ENCODE measurements at regions not wholly inside any gene's neighbourhood (a gene's known extent, or its start where the extent isn't known, plus 50 kb on each side); places are given as distances from the start of the nearest gene placed in this dataset.
"Not testable (repeated sequence)": the region's sequence is repeated elsewhere in the genome, so short reads cannot be mapped to it uniquely, and the experiment has no call there.

GRCh38 chr9:31236344-31236743, 1148.1 kb upstream of the ACO1 start:
- DNase-seq (ENCODE audit: low spot score), result no peak

DNA sequence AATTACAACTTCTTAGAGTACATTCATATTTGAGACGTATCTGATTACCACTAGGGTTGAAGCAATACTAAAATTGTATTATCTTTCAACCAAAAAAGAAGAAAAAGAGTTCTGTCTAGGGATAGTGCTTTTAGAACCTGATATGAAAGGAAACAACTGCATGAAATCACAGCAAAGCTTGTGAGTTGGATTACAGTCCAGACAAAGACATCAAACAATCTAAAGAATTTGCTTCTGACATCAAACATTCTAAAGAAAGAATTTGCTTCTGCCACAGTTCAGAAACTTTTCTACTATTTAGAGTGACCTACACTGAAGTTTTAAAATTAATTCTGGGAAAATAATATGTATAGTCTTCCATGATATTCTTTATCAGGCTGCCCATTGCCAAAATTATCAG, 1141.1 kb upstream of the ACO1 start:
- no peak for DNase-seq (ENCODE audit: low spot score)

DNA sequence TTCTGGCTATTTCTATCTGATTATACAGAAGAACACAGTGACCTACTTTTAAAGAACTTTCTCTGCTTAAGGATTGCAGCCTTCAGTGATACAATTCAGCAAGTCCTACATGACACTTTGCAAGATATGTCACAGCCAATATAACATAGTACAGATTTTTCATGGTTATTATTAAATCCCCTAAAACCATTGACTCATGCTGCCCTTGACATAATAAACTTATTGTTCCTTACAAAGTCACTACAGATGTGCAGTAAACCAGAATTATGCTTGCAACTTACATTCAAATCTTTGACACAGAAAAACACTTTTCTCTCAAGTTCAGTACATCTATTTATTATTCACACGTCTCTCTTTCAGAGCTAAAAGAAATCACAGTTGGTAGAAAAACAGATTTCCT, 1136.3 kb upstream of the ACO1 start:
- no peak for DNase-seq (ENCODE audit: low spot score)

DNA sequence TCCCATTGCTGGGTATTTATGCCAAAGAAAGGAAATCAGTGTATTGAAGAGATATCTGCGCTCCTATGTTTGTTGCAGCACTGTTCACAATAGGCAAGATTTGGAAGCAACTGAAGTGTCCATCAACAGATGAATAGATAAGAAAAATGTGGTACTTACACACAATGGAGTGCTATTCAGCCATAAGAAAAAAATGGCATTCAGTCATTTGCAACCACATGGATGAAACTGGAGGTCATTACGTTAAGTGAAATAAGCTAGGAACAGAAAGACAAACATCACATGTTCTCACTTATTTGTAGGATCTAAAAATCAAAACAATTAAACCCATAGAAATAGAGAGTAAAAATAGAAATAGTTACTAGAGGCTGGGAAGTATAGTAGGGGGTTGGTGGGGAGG, 1133.1 kb upstream of the ACO1 start:
- no peak for DNase-seq (ENCODE audit: low spot score)

- no peak for DNase-seq (ENCODE audit: low spot score)
Observed at GRCh38 chr9:31253800-31254762, 1130.4 kb upstream of the ACO1 start.

- no peak for DNase-seq (ENCODE audit: low spot score)
Observed at GRCh38 chr9:31255211-31255610, 1129.2 kb upstream of the ACO1 start.

DNA sequence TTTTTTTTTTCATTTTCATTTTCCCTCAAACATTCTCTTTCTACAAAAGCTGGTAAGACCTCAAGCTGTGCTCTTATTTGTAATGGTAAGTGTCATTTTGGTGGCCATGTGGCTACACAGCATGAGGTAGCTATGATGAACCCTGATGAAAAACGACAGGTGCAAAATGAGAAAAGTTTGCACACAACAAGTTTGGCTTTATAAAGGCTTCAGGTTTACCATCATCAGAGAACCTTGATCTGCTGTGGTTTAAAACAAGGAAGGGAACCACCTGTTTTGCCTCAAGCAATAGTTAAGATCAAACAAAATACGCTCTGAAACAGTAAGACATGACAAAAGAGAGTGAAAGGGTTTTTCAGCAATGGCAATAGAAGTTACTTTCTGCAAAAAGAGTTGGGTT, 1124.6 kb upstream of the ACO1 start:
- DNase-seq (ENCODE audit: low spot score), result no peak

- no peak for DNase-seq (ENCODE audit: low spot score)
Observed at GRCh38 chr9:31272456-31273295, 1111.8 kb upstream of the ACO1 start.

- no peak for DNase-seq (ENCODE audit: low spot score)
Observed at GRCh38 chr9:31275419-31275818, 1109.0 kb upstream of the ACO1 start.

DNA sequence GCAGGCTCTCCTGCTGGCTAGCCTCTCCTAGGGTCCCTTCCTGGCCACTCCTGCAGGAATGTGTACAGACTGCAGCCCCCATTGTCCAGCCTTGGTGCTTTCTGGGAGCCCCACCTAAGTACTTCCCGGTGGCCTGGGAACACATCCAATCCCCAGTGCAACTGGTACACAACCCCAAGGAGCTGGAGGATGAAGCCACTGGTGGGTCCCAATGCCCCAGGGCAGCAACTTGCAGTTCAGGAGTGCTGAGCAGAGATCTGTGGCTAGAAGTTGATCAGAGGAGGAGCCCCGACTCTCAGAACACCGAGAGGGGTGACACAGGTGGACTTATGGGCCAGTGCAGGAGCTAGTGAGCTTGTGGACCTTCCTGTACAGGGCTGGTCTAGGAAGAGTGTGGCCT, 1093.7 kb upstream of the ACO1 start:
- no peak for DNase-seq (ENCODE audit: low spot score)

DNA sequence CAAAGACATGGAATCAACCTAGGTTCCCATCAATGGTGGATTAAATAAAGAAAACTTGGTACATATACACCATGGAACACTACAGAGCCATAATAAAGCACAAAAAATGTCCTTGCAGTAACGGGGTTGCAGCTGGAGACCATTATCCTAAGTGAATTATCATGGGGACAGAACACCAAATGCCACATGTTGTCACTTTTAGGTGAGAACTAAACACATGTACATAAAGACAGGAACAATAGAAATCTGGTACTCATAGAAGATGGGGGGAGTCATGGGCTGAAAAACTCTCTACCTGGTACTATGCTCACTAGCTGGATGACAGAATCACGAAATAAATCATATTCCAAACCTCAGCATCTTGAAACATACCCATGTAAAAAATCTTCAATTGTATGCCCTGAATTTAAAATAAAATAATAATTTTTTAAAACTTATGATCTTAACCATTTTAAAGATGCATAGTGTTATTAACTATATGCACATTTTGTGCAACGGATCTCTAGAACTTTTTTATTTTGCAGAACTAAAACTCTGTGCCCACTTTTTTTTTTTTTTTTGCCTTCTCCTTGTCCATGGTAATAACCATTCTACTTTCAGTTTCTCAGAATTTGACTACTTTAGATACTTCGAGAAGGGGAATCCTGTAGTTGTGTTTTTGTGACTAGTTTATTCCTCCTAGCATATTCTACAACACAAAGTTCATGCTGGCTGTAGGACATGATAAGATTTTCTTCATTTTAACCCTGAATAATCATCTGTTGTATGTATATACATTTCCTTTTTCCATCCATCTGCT, 1081.6 kb upstream of the ACO1 start:
- DNase-seq (ENCODE audit: low spot score), result no peak

DNA sequence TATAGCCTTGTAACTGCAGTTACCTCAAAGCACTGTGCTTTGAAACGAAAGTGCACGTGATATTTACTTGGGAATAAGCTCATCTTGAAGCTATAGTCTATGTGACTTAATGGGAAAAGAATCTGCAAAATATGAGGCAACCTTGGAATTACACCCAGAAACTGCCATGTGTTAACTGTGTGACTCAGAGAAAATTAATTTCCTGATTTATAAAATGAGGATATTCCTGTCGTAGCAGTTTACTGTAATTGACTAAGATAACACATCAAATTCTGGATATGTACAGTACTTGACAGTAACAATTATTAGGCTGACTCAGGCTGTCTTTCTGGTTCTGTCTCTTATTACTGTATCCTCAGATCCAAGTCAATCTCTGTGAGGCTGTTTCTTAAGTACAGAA, 1079.9 kb upstream of the ACO1 start:
- no peak for DNase-seq (ENCODE audit: low spot score)

- DNase-seq (ENCODE audit: low spot score), result no peak
Observed at GRCh38 chr9:31314241-31314640, 1070.2 kb upstream of the ACO1 start.

GRCh38 chr9:31320494-31320893, 1063.9 kb upstream of the ACO1 start:
- DNase-seq (ENCODE audit: low spot score), result no peak

DNA sequence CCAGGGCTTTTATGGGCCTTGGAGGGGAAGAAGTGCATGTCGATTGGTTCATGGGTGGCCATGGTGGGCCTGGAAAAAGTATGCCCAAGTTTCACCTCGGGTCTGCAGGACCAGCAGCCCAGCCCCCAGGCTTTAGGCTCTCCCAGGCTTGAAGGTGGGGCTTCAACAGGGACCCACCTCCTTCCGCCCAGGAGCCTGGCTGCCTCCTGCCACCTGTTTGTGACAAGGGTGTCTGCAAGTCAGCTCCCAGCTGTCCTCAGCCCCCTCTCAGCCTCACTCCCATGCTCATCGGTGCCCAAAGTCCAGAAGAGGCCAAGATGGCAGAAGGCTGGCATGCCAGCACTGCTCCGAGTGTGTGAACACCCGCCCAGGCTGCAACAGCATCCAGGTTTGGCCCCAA, 1063.2 kb upstream of the ACO1 start:
- no peak for DNase-seq (ENCODE audit: low spot score)

DNA sequence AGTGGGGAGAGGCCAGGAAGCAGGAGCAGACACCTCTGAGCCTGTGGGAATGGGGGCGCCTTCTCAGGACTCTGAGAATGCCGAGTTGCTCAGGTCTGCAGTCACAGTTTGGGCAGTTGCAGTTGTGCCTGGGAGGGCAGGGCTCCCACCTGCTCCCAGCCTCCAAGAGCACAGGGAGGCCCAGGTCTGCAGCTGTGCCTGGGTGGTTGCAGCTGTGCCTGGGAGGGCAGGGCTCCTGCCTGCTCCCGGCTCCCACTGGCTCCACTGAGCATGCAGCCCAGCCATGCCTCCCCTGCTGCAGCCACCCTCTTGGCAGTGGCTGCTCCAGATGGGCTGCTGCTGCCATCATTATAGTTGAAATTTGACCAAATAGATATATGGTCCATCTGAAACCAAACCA, 1062.8 kb upstream of the ACO1 start:
- DNase-seq (ENCODE audit: low spot score), result no peak

GRCh38 chr9:31323726-31324444, 1060.6 kb upstream of the ACO1 start:
- no peak for DNase-seq (ENCODE audit: low spot score)

DNA sequence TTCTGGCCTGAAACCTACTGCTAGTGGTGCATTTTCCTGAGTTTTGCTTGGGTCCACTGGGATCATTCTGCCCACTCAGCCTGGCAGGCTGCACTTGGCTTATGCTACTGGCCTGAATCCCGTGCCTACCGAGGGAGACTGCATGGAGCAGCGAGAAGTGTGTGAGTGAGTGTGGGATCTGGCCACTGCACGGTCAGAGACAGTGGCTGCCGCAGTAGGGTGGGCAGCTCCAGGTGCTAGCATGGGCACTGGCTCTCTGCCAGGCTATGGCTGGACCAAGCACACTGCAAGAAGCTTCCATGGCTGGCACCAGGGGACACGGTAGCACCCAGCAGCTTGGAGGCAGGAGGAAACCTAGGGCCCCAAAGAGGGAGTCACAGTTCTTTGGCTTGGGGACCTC, 1058.7 kb upstream of the ACO1 start:
- no peak for DNase-seq (ENCODE audit: low spot score)

- not testable (repeated sequence) for DNase-seq (ENCODE audit: low spot score)
Observed at GRCh38 chr9:31326883-31327282, 1057.6 kb upstream of the ACO1 start.

- DNase-seq (ENCODE audit: low spot score), result no peak
Observed at GRCh38 chr9:31334837-31335528, 1049.5 kb upstream of the ACO1 start.

Data from AG20443 (cell line).